ENCODE measurements at regions not wholly inside any gene's neighbourhood (a gene's known extent, or its start where the extent isn't known, plus 50 kb on each side); places are given as distances from the start of the nearest gene placed in this dataset.

DNA sequence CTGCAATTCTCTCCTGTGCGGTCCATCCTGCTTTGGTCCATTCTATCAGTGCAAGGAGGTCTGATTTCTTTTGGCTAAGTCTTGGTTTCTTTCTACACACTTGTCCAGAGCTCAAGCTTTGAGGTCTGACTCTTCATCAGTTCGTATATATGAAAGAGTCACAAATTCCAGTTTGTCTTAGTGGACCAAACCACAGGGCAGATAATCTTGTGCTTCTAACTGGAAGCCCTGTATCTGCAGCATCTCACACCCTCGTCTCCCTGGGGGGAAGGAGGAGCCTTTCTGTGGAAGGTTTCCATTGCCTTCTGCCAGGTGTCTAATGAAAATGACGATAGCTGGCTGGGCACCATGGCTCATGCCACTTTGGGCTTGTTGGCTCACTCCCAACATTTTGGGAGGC lies 148.5 kb downstream of the SPP2 start:
- TF ChIP-seq, protein P1, sequence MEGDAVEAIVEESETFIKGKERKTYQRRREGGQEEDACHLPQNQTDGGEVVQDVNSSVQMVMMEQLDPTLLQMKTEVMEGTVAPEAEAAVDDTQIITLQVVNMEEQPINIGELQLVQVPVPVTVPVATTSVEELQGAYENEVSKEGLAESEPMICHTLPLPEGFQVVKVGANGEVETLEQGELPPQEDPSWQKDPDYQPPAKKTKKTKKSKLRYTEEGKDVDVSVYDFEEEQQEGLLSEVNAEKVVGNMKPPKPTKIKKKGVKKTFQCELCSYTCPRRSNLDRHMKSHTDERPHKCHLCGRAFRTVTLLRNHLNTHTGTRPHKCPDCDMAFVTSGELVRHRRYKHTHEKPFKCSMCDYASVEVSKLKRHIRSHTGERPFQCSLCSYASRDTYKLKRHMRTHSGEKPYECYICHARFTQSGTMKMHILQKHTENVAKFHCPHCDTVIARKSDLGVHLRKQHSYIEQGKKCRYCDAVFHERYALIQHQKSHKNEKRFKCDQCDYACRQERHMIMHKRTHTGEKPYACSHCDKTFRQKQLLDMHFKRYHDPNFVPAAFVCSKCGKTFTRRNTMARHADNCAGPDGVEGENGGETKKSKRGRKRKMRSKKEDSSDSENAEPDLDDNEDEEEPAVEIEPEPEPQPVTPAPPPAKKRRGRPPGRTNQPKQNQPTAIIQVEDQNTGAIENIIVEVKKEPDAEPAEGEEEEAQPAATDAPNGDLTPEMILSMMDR (IDR thresholded peaks at IDR 0.05 in 2 of 3, conservative IDR thresholded peaks at IDR 0.05 in 1 of 3; ENCODE audit: borderline replicate concordance in 1 of 3, insufficient read depth in 1 of 3, low read depth in 2 of 3, low read length in 2 of 3) = no peak
- no peak for TF ChIP-seq SP1 (IDR thresholded peaks at IDR 0.05; ENCODE audit: low read depth)
- no peak for TF ChIP-seq JUND (IDR thresholded peaks at IDR 0.05)
- no peak for TF ChIP-seq SRF (IDR thresholded peaks at IDR 0.05; ENCODE audit: low read depth)
- TF ChIP-seq POLR2AphosphoS5 (IDR thresholded peaks at IDR 0.05; ENCODE audit: low read depth, low read length) = no peak
- no peak for TF ChIP-seq EZH2 (IDR thresholded peaks at IDR 0.05)
- TF ChIP-seq, protein P2, sequence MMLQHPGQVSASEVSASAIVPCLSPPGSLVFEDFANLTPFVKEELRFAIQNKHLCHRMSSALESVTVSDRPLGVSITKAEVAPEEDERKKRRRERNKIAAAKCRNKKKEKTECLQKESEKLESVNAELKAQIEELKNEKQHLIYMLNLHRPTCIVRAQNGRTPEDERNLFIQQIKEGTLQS (IDR thresholded peaks at IDR 0.05) = no peak
- TF ChIP-seq EZH2phosphoT487 (IDR thresholded peaks at IDR 0.05; ENCODE audit: borderline replicate concordance) = no peak
- TF ChIP-seq, protein P3, sequence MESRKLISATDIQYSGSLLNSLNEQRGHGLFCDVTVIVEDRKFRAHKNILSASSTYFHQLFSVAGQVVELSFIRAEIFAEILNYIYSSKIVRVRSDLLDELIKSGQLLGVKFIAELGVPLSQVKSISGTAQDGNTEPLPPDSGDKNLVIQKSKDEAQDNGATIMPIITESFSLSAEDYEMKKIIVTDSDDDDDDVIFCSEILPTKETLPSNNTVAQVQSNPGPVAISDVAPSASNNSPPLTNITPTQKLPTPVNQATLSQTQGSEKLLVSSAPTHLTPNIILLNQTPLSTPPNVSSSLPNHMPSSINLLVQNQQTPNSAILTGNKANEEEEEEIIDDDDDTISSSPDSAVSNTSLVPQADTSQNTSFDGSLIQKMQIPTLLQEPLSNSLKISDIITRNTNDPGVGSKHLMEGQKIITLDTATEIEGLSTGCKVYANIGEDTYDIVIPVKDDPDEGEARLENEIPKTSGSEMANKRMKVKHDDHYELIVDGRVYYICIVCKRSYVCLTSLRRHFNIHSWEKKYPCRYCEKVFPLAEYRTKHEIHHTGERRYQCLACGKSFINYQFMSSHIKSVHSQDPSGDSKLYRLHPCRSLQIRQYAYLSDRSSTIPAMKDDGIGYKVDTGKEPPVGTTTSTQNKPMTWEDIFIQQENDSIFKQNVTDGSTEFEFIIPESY (IDR thresholded peaks at IDR 0.05; ENCODE audit: extremely low read depth, insufficient replicate concordance, low read length) = no peak
- no peak for TF ChIP-seq YY1 (IDR thresholded peaks at IDR 0.05; ENCODE audit: extremely low read depth, insufficient replicate concordance, low read depth, low read length)
- TF ChIP-seq POLR2A (IDR thresholded peaks at IDR 0.05; ENCODE audit: borderline replicate concordance, extremely low read depth, insufficient read depth, insufficient read length) = no peak
- TF ChIP-seq CEBPB (IDR thresholded peaks at IDR 0.05; ENCODE audit: low read depth) = no peak
- no peak for TF ChIP-seq TCF7L2 (IDR thresholded peaks at IDR 0.05; ENCODE audit: borderline replicate concordance, extremely low read depth, insufficient read depth, insufficient read length)
- TF ChIP-seq RAD21 (IDR thresholded peaks at IDR 0.05; ENCODE audit: low read depth) = no peak

Measured in HCT116 (cell line).